22Rv1 (cell line): ENCODE measurements at regions not wholly inside any gene's neighbourhood (a gene's known extent, or its start where the extent isn't known, plus 50 kb on each side); places are given as distances from the start of the nearest gene placed in this dataset.

Experiments
- ZFX ChIP-seq: fragments of 450-650 bp; IDR thresholded peaks from 2 replicates; pipeline ENCODE4 v1.6.1; 2017; ENCODE audit warnings: antibody characterized with exemption, borderline replicate concordance
- TF ChIP-seq, protein P1 (sequence below): fragments of 450-650 bp; IDR thresholded peaks from 2 replicates; pipeline ENCODE4 v1.5.1; 2017; ENCODE audit warnings: mild to moderate bottlenecking

DNA sequence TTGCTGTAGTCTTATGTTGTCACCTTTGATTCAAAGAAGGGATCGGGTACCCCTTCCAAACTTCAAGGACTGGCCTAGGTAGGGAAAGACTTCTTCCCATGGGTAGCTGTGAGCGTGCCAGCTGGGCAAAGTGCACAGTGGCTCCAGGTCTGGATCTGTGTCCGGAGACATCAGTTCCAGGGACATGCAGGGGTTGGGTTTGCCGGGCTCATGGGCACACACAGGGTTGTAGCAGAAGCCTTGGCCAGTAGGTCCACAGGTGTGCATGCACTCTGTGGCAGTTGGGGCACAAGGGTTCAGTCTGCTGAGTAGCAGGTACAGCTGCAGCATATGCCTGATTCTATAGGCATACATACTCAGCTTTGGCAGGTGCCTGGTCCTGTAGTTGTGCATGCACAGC is 111.2 kb downstream of the EFHB start:
- TF ChIP-seq, protein P1, sequence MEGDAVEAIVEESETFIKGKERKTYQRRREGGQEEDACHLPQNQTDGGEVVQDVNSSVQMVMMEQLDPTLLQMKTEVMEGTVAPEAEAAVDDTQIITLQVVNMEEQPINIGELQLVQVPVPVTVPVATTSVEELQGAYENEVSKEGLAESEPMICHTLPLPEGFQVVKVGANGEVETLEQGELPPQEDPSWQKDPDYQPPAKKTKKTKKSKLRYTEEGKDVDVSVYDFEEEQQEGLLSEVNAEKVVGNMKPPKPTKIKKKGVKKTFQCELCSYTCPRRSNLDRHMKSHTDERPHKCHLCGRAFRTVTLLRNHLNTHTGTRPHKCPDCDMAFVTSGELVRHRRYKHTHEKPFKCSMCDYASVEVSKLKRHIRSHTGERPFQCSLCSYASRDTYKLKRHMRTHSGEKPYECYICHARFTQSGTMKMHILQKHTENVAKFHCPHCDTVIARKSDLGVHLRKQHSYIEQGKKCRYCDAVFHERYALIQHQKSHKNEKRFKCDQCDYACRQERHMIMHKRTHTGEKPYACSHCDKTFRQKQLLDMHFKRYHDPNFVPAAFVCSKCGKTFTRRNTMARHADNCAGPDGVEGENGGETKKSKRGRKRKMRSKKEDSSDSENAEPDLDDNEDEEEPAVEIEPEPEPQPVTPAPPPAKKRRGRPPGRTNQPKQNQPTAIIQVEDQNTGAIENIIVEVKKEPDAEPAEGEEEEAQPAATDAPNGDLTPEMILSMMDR = no peak
- TF ChIP-seq ZFX = no peak
